IPS-15b (cell line): ENCODE measurements at regions not wholly inside any gene's neighbourhood (a gene's known extent, or its start where the extent isn't known, plus 50 kb on each side); places are given as distances from the start of the nearest gene placed in this dataset.
"Not testable (repeated sequence)": the region's sequence is repeated elsewhere in the genome, so short reads cannot be mapped to it uniquely, and the experiment has no call there.

Source experiments
- H3K27me3 ChIP-seq: one replicate; pipeline ENCODE4 v1.6.1; 2013; ENCODE audit warnings: low read length; ENCODE audit not compliant: control insufficient read depth, insufficient read depth
- H3K36me3 ChIP-seq: one replicate; pipeline ENCODE4 v1.6.1; 2013; ENCODE audit warnings: low read length; ENCODE audit not compliant: control insufficient read depth, insufficient read depth
- H3K4me1 ChIP-seq: one replicate; pipeline ENCODE4 v1.6.1; 2013; ENCODE audit warnings: mild to moderate bottlenecking, low read length; ENCODE audit not compliant: control insufficient read depth, insufficient read depth
- H3K4me3 ChIP-seq: one replicate; pipeline ENCODE4 v1.5.1; 2013; ENCODE audit warnings: low read depth, low read length
- H3K9ac ChIP-seq: one replicate; pipeline ENCODE4 v1.6.1; 2013; ENCODE audit warnings: low read depth, mild to moderate bottlenecking, low read length
- H3K9me3 ChIP-seq: one replicate; pipeline ENCODE4 v1.6.1; 2013; ENCODE audit warnings: mild to moderate bottlenecking, low read length; ENCODE audit not compliant: control insufficient read depth, insufficient read depth

DNA sequence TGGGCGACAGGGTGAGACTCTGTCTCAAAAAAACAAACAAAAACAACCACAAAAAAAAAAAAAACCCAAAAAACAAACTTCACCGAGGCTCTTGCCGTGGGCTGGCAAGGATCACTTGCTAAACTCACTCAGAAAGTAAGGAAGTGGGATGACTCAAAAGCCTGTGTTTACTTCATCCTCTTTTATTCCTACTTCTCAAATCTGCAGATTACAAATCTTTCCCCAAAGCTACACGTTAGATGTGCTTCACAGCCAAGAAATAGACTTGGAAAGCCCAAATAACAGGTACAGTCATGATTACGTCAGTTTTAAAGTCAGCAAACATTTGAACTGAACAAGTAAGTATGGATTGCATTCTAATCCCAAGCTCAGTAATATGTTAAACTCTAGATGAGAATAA lies 359.3 kb downstream of the ADGRL2 start:
- no peaks in the 10 kb centered on the region for H3K36me3 ChIP-seq
- no peak overlapping the region for H3K4me3 ChIP-seq
- no peaks in the 10 kb centered on the region for H3K9me3 ChIP-seq
- H3K4me1 ChIP-seq = no peaks in the 10 kb centered on the region
- no peaks in the 10 kb centered on the region for H3K27me3 ChIP-seq
- H3K9ac ChIP-seq = no peak overlapping the region

DNA sequence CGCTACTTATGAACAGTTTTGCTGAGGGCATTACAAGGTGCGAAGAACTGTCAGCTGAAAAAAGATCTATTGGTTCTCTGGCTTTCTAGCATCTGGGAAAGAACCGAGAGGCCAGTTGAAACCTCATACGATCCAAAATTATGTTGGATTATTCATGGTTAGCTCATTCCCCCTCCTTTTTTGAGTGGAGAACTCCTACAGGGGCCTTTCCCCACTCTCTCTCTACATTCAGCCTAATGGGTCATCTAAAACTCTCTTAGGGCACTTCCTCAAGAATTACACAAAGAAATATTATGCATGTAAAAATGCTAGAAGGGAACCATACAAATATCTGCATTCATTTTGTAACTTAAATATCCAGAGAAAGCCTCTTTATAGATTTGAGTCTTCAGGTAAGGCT lies 358.2 kb downstream of the ADGRL2 start:
- H3K9me3 ChIP-seq = no peaks in the 10 kb centered on the region
- no peak overlapping the region for H3K4me3 ChIP-seq
- H3K9ac ChIP-seq = no peak overlapping the region
- no peaks in the 10 kb centered on the region for H3K4me1 ChIP-seq
- H3K36me3 ChIP-seq = no peaks in the 10 kb centered on the region
- no peaks in the 10 kb centered on the region for H3K27me3 ChIP-seq

DNA sequence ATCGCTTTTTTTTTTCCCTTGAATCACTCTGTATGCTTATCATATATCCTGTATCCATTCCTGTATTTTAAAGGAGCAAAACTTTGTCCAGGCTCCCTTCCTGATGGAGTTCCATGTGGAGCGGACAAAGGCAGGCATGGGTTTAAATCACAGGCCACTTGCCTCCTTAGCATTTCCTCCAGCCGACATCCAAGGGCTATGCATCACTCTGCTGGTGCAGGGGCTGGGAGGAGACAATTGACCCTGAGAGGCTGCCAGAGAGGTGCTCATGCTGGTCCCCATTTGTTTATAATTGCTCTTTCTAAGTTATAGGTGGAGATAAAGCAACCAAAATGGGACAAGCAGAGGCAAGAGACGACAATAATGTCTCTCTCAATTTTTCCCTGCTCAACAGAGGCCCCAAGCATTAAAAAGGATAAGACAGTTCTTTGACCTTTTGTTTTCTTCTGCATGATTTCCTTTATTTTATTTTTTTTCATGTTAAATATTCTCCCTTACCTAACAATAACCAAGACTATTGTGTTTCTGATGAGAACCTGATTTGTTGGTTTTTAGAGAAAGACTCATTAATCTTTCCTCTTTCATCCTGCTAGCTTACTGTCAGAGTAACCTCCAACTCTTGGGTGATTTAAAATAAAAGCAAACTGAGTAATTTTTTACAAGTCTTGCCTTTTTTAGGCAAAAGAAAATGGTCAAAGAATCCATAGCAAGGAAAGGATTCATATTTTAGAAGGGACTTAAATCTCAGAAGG lies 353.7 kb downstream of the ADGRL2 start:
- no peaks in the 10 kb centered on the region for H3K9me3 ChIP-seq
- H3K27me3 ChIP-seq = no peaks in the 10 kb centered on the region
- no peak overlapping the region for H3K9ac ChIP-seq
- H3K36me3 ChIP-seq = no peaks in the 10 kb centered on the region
- H3K4me3 ChIP-seq = no peak overlapping the region
- peaks cover 4% of the 10 kb centered on the region for H3K4me1 ChIP-seq

DNA sequence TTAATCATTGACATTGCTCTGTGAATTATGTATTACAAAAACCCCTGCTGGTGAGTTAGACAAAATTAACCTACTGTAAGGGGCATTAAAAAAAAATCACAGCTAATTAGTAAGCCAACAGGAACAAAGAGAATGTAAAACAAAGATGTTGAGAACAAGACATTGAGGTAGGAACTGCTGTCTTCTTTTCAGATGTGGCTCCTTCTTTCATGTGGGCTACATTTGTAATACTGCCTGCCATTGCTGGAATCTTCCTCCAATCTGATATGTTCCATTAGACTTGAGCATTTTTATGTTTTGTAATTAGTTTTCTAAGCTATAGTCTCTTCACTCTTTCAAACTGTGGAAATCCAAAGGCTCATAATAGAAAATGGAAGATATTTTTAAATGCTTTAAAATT lies 353.0 kb downstream of the ADGRL2 start:
- H3K4me3 ChIP-seq = no peak overlapping the region
- H3K36me3 ChIP-seq = no peaks in the 10 kb centered on the region
- no peaks in the 10 kb centered on the region for H3K27me3 ChIP-seq
- peaks cover 4% of the 10 kb centered on the region for H3K4me1 ChIP-seq
- H3K9ac ChIP-seq = no peak overlapping the region
- no peaks in the 10 kb centered on the region for H3K9me3 ChIP-seq

DNA sequence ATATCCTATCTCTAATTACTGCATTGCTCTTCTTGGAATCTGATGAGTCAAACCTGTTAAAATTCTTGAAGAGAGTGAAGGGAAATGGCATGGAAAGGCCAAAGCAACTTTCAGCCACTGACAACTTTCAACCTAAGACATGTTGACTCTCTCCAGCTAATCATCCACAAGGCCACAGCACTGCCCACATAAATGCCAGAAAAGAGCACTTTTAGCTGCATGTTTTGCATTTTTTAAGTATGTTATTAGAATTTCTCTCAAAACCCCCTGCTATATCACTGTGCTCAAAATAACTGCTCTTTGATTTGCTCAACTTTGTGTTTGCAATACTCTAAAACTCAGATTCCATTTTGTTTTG lies 352.5 kb downstream of the ADGRL2 start:
- Histone ChIP-seq H3K36me3 (no peaks in the 10 kb centered on the region), H3K27me3 (no peaks in the 10 kb centered on the region), H3K9ac (no peak overlapping the region), H3K9me3 (no peaks in the 10 kb centered on the region), H3K4me1 (peaks cover 4% of the 10 kb centered on the region), H3K4me3 (no peak overlapping the region)

DNA sequence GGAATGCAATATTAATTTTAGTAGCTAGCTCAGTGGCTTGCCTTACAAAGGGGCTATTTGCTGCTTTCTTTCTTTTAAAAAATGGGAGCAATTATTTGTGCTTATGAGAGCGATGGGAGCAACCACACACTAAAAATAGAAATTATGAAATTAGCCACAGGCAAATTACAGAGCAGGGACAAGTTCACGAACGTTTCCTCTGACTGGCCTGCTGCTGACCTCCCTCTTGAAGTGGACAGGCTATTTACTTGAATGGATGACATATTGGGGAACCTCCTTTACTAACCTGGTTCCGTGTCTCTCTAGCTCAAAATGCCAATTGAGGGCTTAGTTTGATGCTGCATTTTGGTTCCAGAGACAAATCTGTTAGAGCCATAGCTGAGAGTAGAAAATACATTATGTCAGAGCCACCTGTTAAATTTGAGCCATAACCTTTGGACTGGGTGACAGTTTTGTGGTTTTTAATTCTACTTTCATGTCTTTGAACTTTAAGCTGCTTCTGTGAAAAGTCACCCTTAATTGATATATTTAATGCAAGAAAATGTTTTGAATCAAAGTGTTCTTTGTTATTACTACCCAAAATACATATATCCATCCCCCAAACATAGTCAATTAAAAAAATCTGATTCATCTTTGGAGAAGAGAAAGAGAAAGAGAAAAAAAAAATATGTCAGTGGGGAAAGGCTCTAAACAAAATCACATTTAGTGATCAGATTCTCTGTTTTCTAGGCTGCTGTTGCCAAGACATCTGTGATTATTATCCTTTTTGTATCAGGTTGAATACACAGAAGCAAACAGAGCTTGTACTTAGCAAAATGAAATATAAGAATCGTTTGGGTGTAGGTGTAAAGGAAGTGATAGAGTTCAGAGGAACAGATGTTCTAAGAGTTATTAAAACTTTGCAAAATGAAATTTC lies 351.9 kb downstream of the ADGRL2 start:
- peaks cover 4% of the 10 kb centered on the region for H3K4me1 ChIP-seq
- no peaks in the 10 kb centered on the region for H3K36me3 ChIP-seq
- no peaks in the 10 kb centered on the region for H3K27me3 ChIP-seq
- no peak overlapping the region for H3K9ac ChIP-seq
- no peaks in the 10 kb centered on the region for H3K9me3 ChIP-seq
- no peak overlapping the region for H3K4me3 ChIP-seq

DNA sequence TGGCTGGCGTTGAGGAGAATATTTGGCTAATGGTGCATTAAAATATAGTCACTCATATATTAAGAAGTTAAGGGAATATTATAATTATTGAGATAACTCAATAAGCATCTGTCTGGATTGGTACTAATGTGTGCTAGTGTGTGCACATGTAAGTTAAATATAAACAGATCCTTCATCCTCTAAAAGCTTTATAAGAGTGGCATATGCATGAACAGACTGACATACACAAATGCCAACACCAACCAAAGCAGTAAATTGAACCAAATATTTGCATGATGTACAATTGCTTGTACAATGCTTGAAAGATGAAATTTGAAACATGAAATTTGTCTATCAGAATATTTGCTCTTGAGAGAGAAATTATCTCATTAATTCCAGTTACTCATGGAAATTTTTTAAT lies 344.9 kb downstream of the ADGRL2 start:
- Histone ChIP-seq H3K36me3 (no peaks in the 10 kb centered on the region), H3K4me1 (peaks cover 3% of the 10 kb centered on the region)

DNA sequence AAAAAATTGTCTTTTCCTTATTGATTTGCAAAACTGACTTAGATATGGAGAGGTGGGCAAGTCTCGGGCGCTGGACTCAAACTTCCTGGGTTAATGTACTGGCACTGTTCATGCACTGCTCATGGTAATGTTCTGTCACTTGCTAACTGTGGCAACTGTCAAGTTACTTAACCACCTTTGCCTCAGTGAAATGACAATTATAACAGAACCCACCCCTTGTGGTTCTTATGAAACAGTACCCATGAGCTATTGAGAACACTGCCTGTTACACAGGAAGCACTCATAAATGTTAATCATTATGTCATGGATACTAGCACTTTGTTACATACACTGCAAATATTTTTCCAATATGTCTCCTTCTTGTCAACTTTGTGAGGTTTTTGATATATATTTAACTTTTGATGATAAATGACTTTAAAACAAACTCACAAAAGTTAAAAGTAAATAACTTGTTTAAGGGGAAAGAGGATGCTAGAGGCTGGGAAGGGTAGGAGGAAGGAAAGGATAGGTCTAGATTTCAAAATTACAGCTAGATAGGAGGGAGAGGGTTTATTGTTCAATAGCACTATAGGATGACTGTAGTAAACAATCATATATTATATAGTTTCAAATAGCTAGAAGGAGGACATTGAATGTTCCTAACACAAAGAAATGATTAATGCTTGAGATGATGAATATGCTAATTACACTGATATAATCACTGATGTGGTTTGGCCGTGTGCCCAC lies 342.5 kb downstream of the ADGRL2 start:
- H3K36me3 ChIP-seq = no peaks in the 10 kb centered on the region
- H3K27me3 ChIP-seq = no peaks in the 10 kb centered on the region
- H3K9ac ChIP-seq = no peak overlapping the region
- no peaks in the 10 kb centered on the region for H3K9me3 ChIP-seq
- H3K4me3 ChIP-seq = no peak overlapping the region
- H3K4me1 ChIP-seq = peaks cover 3% of the 10 kb centered on the region

More for the DNA sequence above, 344.9 kb downstream of the ADGRL2 start:
- no peaks in the 10 kb centered on the region for H3K27me3 ChIP-seq
- no peak overlapping the region for H3K9ac ChIP-seq
- H3K9me3 ChIP-seq = no peaks in the 10 kb centered on the region
- no peak overlapping the region for H3K4me3 ChIP-seq

DNA sequence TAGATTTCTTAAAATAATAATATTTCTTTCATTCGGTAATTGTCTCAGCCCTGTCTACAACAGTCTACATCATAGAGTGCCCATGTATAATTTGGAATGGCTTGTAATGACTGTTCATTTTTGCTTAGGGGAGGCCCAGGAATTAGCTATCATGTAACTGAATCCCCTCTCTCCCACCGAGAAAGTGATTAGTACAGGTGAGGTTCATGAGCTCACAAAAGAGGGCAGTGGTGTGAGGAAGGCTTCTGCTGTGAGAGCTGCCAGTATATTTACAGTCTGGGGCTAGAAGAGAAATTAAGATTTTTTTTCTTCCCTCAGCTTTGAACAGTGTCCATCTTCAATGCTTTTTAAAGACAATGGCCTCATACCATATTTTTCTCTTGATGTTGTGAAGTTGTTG lies 340.7 kb downstream of the ADGRL2 start:
- H3K4me1 ChIP-seq = peaks cover 3% of the 10 kb centered on the region
- H3K27me3 ChIP-seq = no peaks in the 10 kb centered on the region
- no peak overlapping the region for H3K4me3 ChIP-seq
- H3K36me3 ChIP-seq = no peaks in the 10 kb centered on the region
- no peak overlapping the region for H3K9ac ChIP-seq
- H3K9me3 ChIP-seq = no peaks in the 10 kb centered on the region

DNA sequence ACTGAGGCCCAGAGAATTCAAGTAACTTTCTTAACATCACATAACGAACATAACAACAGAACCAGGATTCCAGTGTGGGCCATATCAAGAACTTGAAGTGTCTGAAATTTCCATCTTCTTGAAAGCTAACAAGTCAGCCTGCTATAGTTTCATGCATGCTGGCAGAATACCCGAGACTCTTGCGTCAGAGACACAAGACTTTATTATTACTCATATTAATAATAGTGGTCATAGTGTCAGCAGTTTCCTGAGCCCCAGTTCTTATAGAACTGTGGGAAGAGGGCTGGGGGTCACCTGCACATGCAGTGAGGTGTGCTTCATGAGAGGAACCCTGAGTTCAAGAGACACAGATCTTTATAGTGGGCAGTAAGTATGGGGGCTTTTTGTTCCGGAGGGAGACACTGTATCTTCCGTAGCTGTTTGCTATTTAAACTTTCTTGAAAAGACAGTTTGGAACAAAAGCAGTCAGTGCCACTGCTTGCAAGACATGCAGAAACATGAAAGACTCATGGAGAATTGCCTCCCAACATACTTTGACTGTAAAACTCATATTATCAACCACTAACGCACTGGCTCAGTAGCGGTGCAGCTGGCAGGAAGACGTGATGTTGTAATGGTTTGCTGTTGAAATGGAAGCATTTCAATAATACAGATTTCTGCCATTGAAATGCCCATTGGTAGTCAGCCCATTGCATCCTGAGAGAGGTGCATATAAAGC lies 339.2 kb downstream of the ADGRL2 start:
- Histone ChIP-seq H3K9ac (no peak overlapping the region), H3K9me3 (no peaks in the 10 kb centered on the region), H3K27me3 (no peaks in the 10 kb centered on the region), H3K4me3 (no peak overlapping the region), H3K4me1 (peaks cover 3% of the 10 kb centered on the region), H3K36me3 (no peaks in the 10 kb centered on the region)

DNA sequence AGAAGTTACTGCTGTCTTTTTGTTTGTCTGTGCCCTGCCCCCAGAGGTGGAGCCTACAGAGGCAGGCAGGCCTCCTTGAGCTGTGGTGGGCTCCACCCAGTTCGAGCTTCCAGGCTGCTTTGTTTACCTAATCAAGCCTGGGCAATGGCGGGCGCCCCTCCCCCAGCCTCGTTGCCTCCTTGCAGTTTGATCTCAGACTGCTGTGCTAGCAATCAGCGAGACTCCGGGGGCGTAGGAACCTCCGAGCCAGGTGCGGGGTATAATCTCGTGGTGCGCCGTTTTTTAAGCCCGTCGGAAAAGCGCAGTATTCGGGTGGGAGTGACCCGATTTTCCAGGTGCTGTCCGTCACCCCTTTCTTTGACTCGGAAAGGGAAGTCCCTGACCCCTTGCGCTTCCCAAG lies 335.6 kb downstream of the ADGRL2 start:
- H3K36me3 ChIP-seq, H3K9me3 ChIP-seq, H3K4me1 ChIP-seq, H3K9ac ChIP-seq, H3K27me3 ChIP-seq: not testable (repeated sequence)
- peak overlapping the region; percentile 26 for H3K4me3 ChIP-seq
